OCI-LY1 (cell line): ENCODE measurements at regions not wholly inside any gene's neighbourhood (a gene's known extent, or its start where the extent isn't known, plus 50 kb on each side); places are given as distances from the start of the nearest gene placed in this dataset.

Source experiments
- EZH2 ChIP-seq: fragments of 200-600 bp; sonication (generic), shearing (Covaris generic); IDR thresholded peaks from 2 replicates; pipeline ENCODE4 v1.8.0; 2017; ENCODE audit warnings: borderline replicate concordance, mixed run types, mild to moderate bottlenecking, antibody characterized with exemption, low read length, moderate library complexity, mixed read lengths
- TF ChIP-seq, protein P1 (sequence below): fragments of 200-600 bp; sonication (generic), shearing (Covaris generic); IDR thresholded peaks from 2 replicates; pipeline ENCODE4 v1.5.1; 2017; ENCODE audit warnings: mild to moderate bottlenecking, antibody characterized with exemption, low read length, moderate library complexity, mixed read lengths

GRCh38 chr6:1227600-1227934 lies 84.3 kb upstream of the FOXQ1 start:
- TF ChIP-seq EZH2 = no peak
- TF ChIP-seq, protein P1, sequence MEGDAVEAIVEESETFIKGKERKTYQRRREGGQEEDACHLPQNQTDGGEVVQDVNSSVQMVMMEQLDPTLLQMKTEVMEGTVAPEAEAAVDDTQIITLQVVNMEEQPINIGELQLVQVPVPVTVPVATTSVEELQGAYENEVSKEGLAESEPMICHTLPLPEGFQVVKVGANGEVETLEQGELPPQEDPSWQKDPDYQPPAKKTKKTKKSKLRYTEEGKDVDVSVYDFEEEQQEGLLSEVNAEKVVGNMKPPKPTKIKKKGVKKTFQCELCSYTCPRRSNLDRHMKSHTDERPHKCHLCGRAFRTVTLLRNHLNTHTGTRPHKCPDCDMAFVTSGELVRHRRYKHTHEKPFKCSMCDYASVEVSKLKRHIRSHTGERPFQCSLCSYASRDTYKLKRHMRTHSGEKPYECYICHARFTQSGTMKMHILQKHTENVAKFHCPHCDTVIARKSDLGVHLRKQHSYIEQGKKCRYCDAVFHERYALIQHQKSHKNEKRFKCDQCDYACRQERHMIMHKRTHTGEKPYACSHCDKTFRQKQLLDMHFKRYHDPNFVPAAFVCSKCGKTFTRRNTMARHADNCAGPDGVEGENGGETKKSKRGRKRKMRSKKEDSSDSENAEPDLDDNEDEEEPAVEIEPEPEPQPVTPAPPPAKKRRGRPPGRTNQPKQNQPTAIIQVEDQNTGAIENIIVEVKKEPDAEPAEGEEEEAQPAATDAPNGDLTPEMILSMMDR = no peak
